RWPE1 (cell line): ENCODE measurements at regions not wholly inside any gene's neighbourhood (a gene's known extent, or its start where the extent isn't known, plus 50 kb on each side); places are given as distances from the start of the nearest gene placed in this dataset.

Experiments used
- CTCF ChIA-PET: fragments of 350-600 bp; sonication (Branson Sonifier 250); formaldehyde crosslinking; extraction: SDS; loops from one replicate; lab custom pipeline; 2021; lab: Yijun Ruan, JAX
- POLR2A ChIA-PET: fragments of 400-600 bp; formaldehyde crosslinking; extraction: SDS; loops from one replicate; lab custom pipeline; 2020; ENCODE audit warnings: antibody characterized with exemption; ENCODE audit not compliant: low non-redundant PET; lab: Yijun Ruan, JAX
- DNase-seq: peaks from one replicate; pipeline ENCODE4 v3.0.0; 2012; ENCODE audit warnings: low spot score
- H3K27ac ChIP-seq: fragments of 450-650 bp; 2 replicates; pipeline ENCODE4 v1.5.1; 2017
- TF ChIP-seq, protein P1 (sequence below): fragments of 450-650 bp; conservative IDR thresholded peaks from 2 replicates; pipeline ENCODE4 v1.5.1; 2017; ENCODE audit warnings: low read depth, mild to moderate bottlenecking

DNA sequence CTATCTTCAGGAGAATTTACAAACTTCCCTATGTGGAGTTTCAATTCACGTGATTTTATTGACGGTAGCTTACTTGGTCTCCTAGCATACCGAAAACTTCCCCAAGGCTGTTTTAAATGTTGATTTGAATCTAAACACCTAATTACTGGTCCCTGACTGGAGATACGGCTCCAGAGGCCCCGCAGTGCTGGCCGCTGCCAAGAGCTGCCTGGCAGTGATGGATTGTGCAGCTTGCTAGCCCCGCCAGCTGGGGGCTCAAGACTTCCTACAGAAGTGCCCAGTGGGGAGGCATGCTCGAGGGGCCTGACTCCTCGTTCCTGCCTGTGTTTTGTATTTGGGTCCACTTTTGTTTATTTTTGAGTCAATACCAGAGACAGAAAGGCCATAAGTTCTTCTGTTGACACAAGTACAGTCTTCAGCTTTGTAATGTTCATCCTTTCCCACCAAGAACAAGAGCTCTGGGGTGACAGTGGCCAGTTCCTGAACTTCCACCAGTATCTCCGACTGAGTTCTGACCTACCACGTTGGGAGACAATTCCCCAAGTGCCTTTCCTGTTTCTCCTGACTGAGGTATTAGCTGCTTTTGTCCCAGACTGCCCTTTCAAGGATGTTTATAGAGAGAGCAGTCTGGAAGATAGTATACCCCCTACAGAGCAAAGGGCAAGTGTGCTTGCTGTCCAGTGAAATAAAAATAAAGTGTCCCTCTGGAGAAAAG, 80.7 kb upstream of the CXCL12 start:
- no peak overlapping the region for H3K27ac ChIP-seq
- POLR2A ChIA-PET, result no interaction called here
- DNase-seq, result no peak
- CTCF ChIA-PET, result no interaction called here
- TF ChIP-seq, protein P1, sequence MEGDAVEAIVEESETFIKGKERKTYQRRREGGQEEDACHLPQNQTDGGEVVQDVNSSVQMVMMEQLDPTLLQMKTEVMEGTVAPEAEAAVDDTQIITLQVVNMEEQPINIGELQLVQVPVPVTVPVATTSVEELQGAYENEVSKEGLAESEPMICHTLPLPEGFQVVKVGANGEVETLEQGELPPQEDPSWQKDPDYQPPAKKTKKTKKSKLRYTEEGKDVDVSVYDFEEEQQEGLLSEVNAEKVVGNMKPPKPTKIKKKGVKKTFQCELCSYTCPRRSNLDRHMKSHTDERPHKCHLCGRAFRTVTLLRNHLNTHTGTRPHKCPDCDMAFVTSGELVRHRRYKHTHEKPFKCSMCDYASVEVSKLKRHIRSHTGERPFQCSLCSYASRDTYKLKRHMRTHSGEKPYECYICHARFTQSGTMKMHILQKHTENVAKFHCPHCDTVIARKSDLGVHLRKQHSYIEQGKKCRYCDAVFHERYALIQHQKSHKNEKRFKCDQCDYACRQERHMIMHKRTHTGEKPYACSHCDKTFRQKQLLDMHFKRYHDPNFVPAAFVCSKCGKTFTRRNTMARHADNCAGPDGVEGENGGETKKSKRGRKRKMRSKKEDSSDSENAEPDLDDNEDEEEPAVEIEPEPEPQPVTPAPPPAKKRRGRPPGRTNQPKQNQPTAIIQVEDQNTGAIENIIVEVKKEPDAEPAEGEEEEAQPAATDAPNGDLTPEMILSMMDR, result no peak

DNA sequence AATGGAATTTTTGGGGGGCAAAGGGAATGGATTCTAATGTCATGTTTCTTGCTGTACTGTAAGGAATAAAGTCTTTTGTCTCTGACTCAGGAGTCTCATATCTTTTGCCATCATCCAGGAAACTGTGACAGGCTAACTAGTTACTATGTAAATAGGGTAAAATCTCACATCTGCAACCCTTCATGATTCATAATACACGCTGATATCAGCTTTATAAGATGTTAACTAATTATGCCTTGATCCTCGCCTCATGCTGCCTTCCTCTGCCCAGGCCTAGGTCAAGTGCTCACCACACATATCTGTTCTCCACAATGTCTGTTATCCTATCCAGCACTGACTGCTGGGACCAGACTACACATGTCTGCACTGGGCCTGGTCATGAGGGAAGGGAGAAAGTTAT, 81.3 kb upstream of the CXCL12 start:
- CTCF ChIA-PET, result no interaction called here
- no peak overlapping the region for H3K27ac ChIP-seq
- POLR2A ChIA-PET, result no interaction called here
- TF ChIP-seq, protein P1, result no peak
- no peak for DNase-seq

- POLR2A ChIA-PET, result no interaction called here
- DNase-seq, result no peak
- CTCF ChIA-PET, result no interaction called here
- TF ChIP-seq, protein P1, result no peak
- no peak overlapping the region for H3K27ac ChIP-seq
Measured at GRCh38 chr10:44467090-44467489, 82.2 kb upstream of the CXCL12 start.

DNA sequence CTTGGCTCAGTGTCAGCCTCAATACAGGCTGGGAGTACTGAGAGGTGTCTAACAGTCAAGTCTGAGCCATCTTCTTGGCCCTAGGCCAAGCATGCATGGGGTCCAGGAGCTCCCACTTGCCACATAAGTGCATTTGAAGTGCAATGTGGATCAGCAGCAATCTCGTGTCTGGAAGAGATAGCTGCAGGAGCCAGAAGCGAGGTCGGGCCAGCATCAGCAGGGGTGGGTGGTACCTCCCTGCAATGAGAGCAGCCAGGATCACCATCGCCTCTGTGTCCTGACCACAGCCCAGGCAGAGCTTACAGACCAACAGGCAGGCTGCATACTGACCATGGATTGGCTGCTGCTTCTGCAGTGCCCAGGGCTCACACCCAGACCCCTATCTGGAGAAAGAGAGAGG, 83.0 kb upstream of the CXCL12 start:
- POLR2A ChIA-PET, result no interaction called here
- DNase-seq, result no peak
- H3K27ac ChIP-seq, result no peak overlapping the region
- CTCF ChIA-PET, result no interaction called here
- TF ChIP-seq, protein P1, result no peak

GRCh38 chr10:44468525-44468924, 83.6 kb upstream of the CXCL12 start:
- DNase-seq, result no peak
- H3K27ac ChIP-seq, result no peak overlapping the region
- ChIA-PET CTCF (interaction anchor here (0.7 kb wide), 1 partner anchor 152 kb away, joined by 3 read pairs; no protein-coding TSS in a partner anchor), POLR2A (no interaction called here)
- TF ChIP-seq, protein P1, result no peak

DNA sequence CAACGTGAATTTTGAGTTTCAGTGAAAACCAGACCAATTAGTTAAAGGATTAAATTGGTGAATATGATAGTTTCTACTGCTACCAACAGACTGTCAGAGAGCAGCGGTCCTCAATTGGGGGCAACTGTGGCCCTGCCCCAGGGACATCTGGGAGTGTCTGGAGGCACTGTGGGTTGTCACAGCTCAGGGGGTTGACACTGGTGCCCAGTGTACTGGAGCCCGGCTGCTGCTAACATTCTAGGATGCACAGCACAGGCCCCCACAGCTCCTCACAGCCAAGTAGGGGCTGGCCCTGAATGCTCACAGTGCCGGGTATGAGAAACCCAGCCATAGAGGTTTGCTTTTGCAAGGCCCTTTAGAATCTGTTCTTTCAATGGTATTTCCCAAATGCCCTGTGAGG, 84.1 kb upstream of the CXCL12 start:
- POLR2A ChIA-PET, result no interaction called here
- no peak for DNase-seq
- CTCF ChIA-PET, result interaction anchor here (0.7 kb wide), 1 partner anchor 153 kb away, joined by 3 read pairs; no protein-coding TSS in a partner anchor
- TF ChIP-seq, protein P1, result no peak
- no peak overlapping the region for H3K27ac ChIP-seq
